HG03432 (cell line): ENCODE measurements at regions not wholly inside any gene's neighbourhood (a gene's known extent, or its start where the extent isn't known, plus 50 kb on each side); places are given as distances from the start of the nearest gene placed in this dataset.

Source experiments
- ATAC-seq: cut with Tn5 transposase; IDR thresholded peaks from one replicate; pipeline ENCODE4 v1.9.1; 2021; ENCODE audit warnings: mild to moderate bottlenecking, moderate library complexity; ENCODE audit not compliant: unreplicated experiment

DNA sequence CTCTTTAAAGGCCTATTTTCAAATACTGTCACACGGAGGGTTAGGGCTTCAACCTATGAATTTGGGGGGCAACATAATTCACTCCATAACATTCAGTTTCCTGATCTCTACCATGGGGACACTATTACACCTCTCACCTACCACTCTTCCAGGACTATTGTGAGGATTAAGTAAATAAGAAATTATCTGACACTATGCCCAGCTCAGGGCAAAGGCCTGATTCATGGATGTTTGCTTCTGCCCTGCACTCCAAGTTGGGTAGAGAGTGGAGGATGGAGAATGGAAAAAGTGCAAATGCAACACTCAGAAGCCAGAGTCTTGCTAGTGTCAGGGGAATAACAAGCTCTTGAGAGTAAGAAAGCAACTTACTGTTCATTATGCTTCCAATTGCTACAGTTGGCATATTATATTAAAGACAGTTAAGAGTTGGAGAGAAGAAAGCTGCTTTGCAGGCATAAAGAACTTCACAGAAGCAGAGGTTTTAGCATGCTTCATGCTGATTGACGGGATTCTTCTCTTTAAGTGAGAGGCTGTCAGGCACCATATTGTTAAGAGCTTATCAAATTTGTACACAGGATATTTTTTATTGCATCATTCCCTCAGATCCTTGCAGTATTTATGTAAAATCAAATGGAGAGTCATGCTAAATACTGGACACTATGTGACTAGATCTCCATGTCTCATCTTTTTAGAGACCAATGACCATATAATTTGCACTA lies 375.3 kb downstream of the VPS13C start:
- no peak for ATAC-seq

DNA sequence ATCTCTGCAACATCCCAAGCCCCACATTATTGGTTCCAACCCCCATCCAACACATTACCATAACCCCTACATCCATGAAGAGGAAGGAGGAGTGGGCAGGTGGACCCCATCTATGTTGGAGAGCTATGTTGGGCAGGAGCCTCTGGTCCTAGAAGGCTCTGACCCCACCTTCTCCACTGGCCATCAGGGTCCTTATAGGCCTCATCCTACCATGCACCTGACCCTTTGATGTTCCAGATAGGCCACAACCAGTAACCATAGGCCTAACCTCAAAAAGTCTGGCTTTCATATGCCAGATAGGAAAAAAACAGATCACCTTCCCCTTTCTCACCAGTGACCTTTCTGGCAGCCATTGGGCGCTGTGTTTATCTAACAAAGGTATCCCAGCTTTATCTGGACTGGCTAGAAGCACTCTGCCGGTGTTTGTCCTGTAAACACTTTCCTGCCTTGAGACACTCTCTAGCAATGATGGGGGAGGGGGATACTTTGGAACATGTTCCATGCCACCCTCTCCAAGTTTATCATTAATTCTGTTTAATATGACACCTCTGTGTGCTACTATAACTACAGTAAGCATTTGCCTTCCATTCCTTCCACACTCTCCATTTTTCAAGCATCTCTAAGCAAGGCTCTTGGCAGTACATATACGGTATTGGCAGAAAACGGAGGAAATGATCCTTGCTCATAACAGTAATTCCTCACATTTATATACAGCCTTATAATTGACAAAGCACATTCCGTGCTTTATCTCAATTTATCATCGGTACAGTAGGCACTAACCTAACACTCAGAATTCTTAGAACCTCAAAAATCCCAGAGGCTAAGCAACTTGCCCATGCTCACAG lies 377.1 kb downstream of the VPS13C start:
- ATAC-seq = no peak

DNA sequence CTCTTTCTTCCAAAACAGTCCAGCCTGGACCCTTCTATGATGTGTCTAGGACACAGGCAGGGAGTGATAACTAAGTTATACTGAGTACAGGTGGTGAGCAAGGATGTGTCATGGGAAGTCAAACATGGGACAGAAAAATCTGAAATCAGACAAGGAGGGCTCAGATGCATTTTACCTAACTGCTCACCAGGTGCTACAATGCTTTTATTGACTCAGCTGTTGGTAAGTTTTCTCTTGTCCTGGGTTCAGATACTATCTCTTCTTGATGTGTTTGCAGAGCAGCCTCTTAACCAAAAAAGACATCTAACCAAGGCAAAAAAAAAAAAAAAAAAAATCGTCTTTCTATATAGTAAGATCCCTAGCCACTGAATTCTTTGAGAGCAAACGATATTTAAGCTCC lies 378.6 kb downstream of the VPS13C start:
- ATAC-seq = no peak

DNA sequence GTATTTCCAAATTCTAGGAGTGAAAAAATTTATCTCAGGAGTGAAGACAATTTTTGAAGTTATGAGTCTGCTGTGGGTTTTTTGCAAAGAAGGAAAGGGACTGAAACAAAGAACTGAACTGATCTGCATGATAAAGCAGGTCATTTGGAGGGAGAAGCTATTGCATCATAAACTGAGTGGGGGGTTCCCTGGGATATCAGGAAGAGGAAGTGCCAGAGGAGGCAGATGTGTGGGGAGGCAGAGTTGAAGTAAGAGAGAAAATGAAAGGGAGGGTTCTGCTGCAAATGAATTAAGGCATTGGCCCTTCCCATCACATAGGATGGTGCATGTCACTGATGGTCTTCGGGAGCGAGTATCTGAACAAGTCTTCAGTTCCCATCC lies 379.2 kb downstream of the VPS13C start:
- ATAC-seq = no peak

DNA sequence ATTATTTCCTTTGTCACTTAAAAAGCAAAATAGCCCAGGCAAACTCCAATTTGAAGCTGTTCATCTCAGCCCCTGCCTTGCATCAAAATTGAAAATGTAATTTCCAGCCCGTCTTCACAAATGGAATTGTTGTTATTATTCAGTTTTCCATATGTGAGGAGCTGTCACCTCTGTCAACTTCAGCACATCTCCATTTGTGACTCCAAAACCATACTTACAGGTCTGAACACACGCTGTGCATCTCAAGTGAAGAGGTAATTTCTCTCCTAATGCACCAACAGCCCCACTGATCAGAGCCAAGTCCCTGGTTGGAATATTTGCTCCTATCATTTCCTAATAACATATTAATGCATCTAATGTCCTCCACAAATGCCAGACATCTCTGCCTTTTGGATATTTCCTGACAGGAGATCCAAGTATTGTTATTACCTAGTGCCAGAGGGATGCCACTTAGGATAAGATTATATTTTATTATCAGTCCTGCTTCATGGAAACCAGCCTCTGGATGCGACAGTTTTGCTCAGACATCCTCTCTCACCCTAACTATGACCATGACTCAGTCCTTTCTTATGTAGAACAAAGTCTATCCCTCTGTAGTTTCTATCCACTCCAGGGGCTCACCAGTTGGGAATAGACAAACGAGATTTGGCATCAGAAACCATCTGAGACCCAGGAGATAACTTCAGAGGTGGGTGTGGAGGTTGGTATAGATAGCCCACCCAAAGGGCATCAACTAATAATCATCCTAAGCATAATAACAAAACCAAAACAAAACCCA lies 379.8 kb downstream of the VPS13C start:
- ATAC-seq = no peak

DNA sequence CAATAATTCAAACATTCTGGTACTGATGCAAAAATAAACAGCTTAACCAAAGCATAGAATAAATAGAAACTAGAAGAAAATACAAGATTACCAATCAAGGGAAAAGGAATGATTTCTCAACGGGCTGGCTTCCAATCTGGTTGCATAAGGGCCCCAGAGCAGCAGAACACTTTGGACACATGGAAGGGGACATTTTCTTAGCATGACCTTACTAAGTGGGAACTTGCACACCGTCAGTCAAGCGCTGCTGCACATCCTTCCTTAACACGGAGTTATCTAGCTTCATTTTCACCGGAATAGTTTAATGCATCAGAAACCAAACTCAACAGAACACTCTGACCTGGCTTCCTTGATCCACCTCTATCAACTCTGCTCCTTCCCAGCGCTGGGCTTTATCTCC lies 388.5 kb downstream of the VPS13C start:
- no peak for ATAC-seq

DNA sequence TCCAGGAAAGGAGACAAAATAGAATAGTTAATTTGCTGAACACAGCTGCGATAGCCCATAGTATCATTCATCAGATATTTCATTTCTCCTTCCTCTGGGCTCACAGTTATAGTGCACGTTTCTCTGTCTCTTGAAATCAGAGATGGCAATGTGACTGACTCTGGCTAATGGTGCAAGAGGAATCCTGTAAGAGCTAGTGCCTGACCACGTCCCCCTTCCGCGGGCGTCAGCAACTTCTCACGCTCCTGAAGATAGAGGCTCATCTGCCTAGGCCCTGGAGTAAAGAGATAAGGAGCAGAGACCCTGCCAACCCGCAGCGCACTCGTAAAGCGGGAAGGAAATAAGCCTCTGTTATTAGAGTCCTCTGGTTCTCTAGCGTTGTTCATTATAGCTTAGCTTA lies 391.8 kb downstream of the VPS13C start:
- no peak for ATAC-seq

DNA sequence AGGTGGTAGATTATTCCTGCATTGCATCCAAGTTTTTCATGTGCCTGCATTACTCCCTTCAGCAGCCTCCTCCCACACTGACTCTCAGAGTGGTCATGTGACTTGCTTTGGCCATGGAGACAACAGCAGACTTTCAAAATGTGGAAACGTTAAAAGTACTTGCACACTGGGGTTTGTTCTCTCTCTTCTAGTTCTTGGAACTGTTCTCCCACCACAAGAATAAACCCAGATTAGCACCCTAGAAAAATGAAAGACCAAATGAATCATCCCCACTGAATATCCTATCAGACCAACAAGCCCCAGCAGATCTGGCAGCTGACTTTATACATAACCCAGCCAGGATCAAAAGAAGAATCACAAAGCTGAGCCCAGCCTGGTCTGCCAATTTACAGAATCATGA lies 398.5 kb downstream of the VPS13C start:
- ATAC-seq = no peak

DNA sequence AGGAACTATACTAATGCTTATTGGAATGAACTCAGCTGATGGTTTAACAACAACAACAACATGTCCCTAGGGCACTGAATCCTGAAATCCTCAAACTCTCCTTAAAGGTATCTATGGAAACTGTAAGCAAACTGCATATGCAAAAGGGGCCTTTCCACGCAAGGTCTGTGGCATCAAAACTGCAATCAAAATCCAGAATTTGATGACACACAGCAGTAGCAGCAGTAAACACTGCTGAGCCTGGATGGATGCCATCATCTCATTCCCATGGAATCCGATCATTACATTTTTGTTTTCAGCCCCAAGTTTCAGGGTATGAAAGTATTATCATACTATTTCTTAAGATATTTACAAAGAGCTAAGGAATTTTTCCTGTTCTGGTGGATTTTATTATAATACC lies 399.7 kb downstream of the VPS13C start:
- no peak for ATAC-seq

DNA sequence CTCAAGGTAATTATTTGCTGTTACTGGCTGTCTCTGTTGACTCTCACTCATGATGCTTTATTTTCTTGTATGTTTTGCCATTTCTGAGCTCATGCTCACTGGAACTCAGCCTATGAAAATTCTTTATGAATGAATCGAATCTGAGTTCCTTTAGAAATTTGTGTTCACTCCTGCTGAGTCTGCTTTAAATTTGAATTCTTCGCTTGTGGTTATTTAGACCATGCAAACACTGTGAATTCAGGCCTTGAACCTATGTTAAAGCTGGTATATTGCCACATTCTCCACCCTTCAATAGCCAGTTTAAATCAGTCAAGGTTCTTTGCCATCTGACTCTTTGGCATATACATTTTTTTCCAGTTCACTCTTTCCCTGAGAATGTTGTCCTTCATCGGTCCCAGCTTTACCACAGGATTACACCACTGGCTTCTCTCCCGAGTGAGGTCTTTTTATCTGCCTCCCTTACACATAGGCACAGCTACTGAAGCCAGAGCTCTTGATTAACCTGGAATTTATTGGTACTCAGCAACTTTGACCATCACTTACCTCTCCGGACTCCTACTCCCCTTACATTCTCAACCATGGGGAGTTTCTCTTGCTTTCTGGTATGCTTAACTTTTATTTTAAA lies 400.6 kb downstream of the VPS13C start:
- ATAC-seq = no peak

DNA sequence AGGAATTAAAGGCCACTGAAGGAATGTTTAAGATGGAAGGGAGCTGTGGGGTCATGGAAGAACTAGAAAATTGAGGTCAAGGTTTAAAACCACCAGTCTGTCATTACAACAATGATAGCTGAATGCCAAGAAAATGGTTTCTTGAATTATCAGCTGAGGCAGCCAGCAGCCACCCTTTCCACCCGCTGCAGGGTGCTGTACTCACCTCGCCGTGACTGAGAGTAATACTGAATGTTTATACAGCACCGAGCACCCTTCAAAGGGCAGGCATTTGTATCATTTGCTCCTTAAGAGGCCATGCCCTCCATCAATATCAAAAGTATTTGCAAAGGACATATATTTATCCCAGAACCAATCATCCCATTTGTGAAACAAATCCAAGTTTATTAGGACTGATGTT lies 402.8 kb downstream of the VPS13C start:
- no peak for ATAC-seq

DNA sequence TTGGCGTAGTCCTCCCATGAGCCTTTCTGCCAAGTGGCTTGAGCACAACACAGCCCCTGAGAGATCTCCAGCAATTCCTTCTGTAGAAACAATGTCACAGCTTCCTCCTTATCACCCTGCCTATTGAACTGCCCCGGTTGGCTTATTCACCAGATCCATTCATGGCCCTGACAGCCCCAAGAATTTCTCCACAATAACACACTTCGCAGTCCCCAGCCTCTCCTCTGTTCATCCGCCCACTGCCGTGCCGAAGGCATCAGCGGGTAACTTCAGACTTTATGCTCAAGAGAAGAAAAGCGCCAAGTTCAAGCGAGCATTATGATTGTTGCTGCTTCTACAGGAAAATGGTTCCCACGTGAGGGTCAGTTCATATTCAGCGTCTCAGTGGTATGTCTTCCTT lies 403.9 kb downstream of the VPS13C start:
- ATAC-seq = no peak

DNA sequence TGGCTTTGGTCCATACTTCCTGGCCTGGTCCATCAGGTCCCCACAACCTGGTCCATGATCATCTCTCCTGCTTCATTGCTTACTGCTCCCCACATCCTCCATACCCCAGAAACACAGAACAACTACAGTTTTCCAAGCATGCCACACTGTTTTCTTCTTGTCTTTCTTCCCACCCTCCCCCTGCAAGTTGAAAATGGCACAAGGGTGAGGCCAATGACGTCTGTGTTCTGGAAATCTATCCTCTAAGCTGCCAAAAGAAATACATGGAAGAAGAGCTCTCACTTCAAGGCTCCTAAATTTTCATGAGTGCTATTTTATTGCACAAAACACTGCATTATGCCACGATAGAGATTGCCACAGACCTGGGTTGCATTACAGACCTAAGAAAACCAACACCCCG lies 404.4 kb downstream of the VPS13C start:
- no peak for ATAC-seq

DNA sequence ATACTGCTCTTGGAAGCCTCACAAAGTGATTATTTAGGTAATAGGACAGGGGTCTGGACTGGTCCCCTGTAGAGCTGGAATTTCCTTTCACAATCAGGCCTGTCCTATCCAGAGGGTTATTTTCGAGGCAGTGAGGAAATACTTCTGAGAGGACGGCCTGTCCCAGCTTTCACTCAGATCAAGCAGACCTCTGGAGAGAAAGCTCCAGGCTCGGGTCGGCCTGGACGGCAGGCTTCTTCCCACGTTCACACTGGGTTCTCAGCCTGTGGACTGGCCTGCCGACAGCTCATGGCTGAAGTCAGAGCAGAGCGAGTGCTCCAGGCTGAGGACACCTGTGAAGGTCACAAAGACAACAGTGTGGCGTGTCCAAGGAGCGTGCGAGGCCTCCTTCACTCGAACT lies 405.3 kb downstream of the VPS13C start:
- no peak for ATAC-seq

DNA sequence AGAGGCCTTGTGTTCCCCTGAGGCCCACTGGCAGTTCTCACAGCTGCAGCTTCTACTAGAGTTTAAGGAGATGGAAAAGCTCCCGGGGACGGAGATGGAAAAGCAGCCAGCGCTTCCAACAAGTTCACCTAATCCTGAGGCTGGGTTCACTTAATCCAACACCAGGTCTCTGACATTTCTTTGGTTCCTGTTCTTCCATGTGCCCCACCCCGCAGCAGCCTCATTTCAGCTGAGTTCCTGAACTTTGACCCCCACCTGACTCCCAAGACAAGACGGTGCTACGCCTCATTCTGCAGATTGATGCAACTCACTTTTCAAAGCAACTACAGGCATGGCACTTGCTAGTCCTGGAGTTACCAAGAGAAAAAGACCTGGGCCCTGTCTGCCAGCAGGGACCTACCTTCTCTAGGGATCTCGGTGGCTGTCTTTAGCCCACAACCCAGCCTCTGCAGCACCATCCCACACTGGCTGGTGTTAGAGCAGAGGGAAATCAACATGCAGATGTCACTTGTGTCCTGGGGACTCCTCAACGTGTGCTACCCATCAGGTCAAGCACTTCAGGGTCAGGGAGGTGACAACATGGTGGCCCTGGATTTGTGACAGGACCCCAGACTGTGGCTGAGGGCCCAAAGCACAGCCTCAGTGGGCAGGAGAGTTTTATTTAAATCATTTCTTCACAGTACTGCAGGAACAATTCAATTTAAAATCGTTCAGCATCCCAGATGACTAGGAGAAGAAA lies 406.1 kb downstream of the VPS13C start:
- ATAC-seq = no peak

DNA sequence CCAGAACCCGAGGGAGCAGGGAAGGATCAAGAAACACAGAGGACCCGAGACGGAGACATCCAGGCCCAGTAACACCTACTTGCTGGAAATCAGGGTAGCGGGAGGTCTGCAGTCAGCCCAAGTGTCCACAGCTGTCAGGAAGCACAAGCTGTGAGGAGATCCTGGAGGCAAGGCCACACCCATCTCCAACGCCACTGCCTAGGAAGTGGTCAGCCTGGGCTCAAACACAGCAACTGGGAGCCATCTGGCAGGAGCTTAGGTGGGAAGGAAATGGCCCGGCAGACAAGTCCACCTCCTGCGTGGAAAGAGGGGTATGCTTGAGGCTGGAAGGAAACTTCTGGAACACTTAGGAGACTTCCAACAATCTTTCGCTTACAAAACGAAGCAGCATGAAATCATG lies 407.1 kb downstream of the VPS13C start:
- ATAC-seq = no peak

DNA sequence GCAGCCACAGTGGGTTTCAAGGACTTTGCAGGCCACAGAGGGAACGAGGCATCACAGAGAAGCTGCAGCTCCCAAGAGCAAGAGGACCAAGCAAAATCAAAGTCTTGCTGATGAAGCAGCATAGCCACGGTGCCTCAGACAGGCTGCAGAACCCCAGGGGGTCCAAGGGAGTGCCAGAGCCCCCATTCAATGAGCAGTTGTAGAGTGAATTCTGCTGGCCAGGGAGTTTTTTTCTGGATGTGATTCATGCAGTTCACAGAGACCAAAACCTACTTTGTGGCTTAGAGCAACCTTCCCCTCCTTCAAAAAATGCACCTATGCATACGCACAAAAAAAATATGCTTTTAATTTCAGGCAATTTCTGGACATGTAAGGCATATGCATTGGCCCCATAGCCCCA lies 409.0 kb downstream of the VPS13C start:
- no peak for ATAC-seq

DNA sequence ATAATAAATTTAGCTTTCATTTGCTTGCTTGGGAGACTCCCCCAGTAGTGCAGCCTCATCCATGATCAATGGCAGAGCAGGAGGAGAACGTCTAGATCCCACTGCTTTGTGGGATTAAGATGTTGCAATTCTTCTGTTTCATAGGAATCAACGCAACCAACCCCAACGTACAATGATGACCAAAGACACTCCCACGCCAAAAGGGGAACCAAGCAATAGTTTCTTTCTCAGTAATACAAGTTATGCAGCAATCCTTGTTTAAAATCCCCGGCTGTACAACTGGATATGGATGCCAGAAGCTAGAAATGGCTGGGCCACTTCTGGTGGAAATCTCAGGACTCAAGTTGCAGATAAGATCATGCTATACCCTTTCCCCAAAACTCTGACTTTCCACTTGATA lies 411.2 kb downstream of the VPS13C start:
- ATAC-seq = no peak

DNA sequence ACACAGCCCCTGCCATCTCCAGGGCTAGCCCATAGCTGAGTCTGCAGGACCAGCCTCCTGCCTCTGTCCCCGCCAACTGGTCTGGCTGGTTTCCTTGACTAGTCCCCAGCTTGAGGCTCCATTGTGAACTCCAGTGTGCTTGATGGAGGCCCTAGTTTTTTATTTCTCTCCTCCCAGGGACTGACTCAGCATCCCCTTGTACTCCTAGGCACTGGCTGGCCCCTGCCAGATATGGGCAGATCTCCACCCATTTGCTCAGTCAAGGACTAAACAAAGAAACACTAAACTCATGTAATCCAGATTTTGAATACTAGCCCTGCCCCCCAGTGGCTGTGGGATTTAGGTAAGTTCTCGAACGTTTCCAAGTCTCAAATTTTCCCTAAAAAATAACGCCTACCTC lies 415.4 kb upstream of the RORA start:
- ATAC-seq = no peak

DNA sequence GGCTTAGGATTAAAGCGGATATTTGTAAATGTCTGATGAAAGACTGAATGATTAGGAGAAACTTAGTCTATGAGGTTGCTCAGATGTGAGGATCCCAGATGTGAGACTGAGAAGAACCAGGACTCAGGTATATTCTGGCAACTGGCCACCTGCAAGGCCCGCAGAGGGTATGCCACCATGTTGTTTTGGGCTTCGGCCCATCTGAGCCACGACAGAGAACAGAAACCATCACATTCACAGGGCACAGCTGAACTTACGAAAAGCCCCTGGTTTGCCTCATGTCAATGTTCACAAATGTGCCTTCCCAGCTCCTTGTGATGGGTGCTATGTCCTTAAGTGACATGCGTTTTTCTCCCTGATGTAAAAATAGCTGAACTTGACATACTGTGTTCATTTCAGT lies 412.5 kb upstream of the RORA start:
- ATAC-seq = no peak

DNA sequence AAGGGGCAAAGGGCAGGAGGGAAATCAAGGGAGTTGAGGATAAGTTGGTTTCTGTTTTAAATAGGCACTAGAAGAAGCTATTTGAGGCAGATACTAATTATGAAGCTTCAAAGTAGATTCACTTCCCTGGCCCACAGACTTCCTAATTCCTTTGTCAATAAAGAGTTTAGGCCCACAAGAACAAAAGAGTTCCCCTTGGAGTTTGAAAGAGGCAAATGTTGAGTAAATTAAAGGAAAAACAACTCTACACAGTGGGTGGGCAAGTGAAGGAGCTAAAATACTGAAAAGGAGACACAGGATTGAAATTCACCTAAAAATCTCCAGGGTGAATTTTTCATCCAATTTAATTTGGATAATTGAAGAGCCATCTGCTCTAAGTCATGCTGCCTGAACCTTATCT lies 411.7 kb upstream of the RORA start:
- no peak for ATAC-seq
